OCI-LY7 (cell line): ENCODE measurements at regions not wholly inside any gene's neighbourhood (a gene's known extent, or its start where the extent isn't known, plus 50 kb on each side); places are given as distances from the start of the nearest gene placed in this dataset.

Experiments used
- BruUV-seq: library from RNA; stranded (reverse); fragments of 400-500 nt; replicated peaks from 2 replicates; lab custom pipeline; 2021; lab: Mats Ljungman, UMichigan
- CTCF ChIA-PET: fragments of 300-600 bp; sonication (Branson Sonifier 250); formaldehyde crosslinking; loops from one replicate; lab custom pipeline; 2022; ENCODE audit warnings: antibody characterized with exemption; ENCODE audit not compliant: unreplicated experiment; lab: Charles Lee
- POLR2A ChIA-PET: fragments of 300-600 bp; sonication (Branson Sonifier 250); formaldehyde crosslinking; loops from one replicate; lab custom pipeline; 2022; ENCODE audit warnings: antibody characterized with exemption; lab: Charles Lee
- DNase-seq: peaks from one replicate; pipeline ENCODE4 v3.0.0-alpha.2; 2015; ENCODE audit warnings: low spot score
- H2AFZ ChIP-seq: fragments of 200-600 bp; sonication (generic), shearing (Covaris generic); 2 replicates; pipeline ENCODE4 v1.6.1; 2014; ENCODE audit warnings: mild to moderate bottlenecking, antibody characterized with exemption, low read length, moderate library complexity
- H3K27ac ChIP-seq: fragments of 200-600 bp; sonication (generic); 2 replicates; pipeline ENCODE4 v1.5.1; 2014; ENCODE audit warnings: mixed run types, low read depth, mild to moderate bottlenecking, moderate library complexity, low read length, inconsistent platforms; ENCODE audit not compliant: poor library complexity, severe bottlenecking
- H3K36me3 ChIP-seq: fragments of 200-600 bp; sonication (generic); 2 replicates; pipeline ENCODE4 v1.6.1; 2014; ENCODE audit warnings: mild to moderate bottlenecking, antibody characterized with exemption, low read length, moderate library complexity, mixed read lengths; ENCODE audit not compliant: insufficient read depth
- H3K4me1 ChIP-seq: fragments of 200-600 bp; sonication (generic); 2 replicates; pipeline ENCODE4 v1.5.1; 2014; ENCODE audit warnings: mild to moderate bottlenecking, low read length; ENCODE audit not compliant: insufficient read depth, poor library complexity, severe bottlenecking
- H3K4me2 ChIP-seq: fragments of 200-600 bp; sonication (generic); 2 replicates; pipeline ENCODE4 v1.6.1; 2014; ENCODE audit warnings: mild to moderate bottlenecking, low read length
- H3K4me3 ChIP-seq: fragments of 200-600 bp; sonication (generic); 2 replicates; pipeline ENCODE4 v1.5.1; 2014; ENCODE audit warnings: mild to moderate bottlenecking, low read depth, low read length; ENCODE audit not compliant: poor library complexity, severe bottlenecking
- H3K79me2 ChIP-seq: fragments of 200-600 bp; sonication (generic); 2 replicates; pipeline ENCODE4 v1.6.1; 2016; ENCODE audit warnings: low read depth, mild to moderate bottlenecking, low read length, moderate library complexity, mixed read lengths; ENCODE audit not compliant: insufficient read depth
- H3K9me2 ChIP-seq: fragments of 200-600 bp; sonication (generic); 2 replicates; pipeline ENCODE4 v1.6.1; 2016; ENCODE audit warnings: mild to moderate bottlenecking, low read length, mixed read lengths; ENCODE audit not compliant: insufficient read depth
- H3K9me3 ChIP-seq: fragments of 200-600 bp; sonication (generic); 2 replicates; pipeline ENCODE4 v1.6.1; 2014; ENCODE audit warnings: mild to moderate bottlenecking, mixed run types, low read length, mixed read lengths
- H4K20me1 ChIP-seq: fragments of 200-600 bp; sonication (generic); 2 replicates; pipeline ENCODE4 v1.6.1; 2014; ENCODE audit warnings: mild to moderate bottlenecking, antibody characterized with exemption, low read length, moderate library complexity, mixed read lengths; ENCODE audit not compliant: insufficient read depth
- EZH2phosphoT487 ChIP-seq: fragments of 200-600 bp; sonication (generic); IDR thresholded peaks from 2 replicates; pipeline ENCODE4 v1.6.1; 2018; ENCODE audit warnings: low read depth, borderline replicate concordance, mild to moderate bottlenecking, mixed run types, antibody characterized with exemption, low read length, moderate library complexity, mixed read lengths
- intact Hi-C: fragments of 100-400 bp; cut with micrococcal nuclease; formaldehyde crosslinking; loops from one replicate; pipeline ENCODE4 v1.10.0; 2022; ENCODE audit not compliant: unreplicated experiment
- TF ChIP-seq, protein P1 (sequence below): fragments of 200-600 bp; sonication (generic); conservative IDR thresholded peaks from 2 replicates; pipeline ENCODE4 v1.5.1; 2014; ENCODE audit warnings: mild to moderate bottlenecking, antibody characterized with exemption, low read length, moderate library complexity, mixed read lengths

DNA sequence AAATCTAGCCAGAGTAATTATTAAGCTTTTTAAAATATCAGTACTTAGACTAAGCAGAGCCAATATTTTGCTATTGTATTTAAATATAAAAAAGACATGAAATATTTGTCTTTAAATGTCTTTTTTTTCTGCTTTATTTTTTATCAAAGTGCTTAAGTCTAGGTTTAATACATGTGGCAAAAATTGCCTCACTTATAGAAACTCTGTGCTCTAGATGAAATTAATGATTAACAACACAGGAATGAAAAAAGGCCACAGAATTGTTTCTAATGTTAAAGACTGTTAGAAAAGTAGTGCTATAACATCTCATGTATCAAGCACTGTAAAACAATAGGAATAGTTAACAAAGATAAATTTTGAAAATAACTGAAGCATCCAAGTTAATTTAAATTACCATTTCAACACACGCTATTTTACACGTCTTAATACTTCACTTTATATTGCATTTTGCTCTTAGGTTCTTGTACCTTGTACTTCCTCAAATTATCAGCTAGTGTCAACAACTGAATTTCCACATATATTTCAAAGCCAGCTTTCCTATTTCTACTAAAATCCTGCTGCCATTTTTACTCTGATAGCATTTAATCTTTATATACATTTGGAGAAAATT lies 1515.1 kb downstream of the HACE1 start:
- TF ChIP-seq EZH2phosphoT487: no peak
- TF ChIP-seq, protein P1, sequence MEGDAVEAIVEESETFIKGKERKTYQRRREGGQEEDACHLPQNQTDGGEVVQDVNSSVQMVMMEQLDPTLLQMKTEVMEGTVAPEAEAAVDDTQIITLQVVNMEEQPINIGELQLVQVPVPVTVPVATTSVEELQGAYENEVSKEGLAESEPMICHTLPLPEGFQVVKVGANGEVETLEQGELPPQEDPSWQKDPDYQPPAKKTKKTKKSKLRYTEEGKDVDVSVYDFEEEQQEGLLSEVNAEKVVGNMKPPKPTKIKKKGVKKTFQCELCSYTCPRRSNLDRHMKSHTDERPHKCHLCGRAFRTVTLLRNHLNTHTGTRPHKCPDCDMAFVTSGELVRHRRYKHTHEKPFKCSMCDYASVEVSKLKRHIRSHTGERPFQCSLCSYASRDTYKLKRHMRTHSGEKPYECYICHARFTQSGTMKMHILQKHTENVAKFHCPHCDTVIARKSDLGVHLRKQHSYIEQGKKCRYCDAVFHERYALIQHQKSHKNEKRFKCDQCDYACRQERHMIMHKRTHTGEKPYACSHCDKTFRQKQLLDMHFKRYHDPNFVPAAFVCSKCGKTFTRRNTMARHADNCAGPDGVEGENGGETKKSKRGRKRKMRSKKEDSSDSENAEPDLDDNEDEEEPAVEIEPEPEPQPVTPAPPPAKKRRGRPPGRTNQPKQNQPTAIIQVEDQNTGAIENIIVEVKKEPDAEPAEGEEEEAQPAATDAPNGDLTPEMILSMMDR: no peak
- no peaks in the 10 kb centered on the region for H3K36me3 ChIP-seq
- no peak overlapping the region for H3K4me2 ChIP-seq
- H4K20me1 ChIP-seq: no peaks in the 10 kb centered on the region
- H3K4me3 ChIP-seq: no peak overlapping the region
- DNase-seq: no peak
- intact Hi-C loops: no loop called here
- no peaks in the 10 kb centered on the region for H3K9me2 ChIP-seq
- no peak overlapping the region for H3K27ac ChIP-seq
- H3K4me1 ChIP-seq: no peaks in the 10 kb centered on the region
- H3K79me2 ChIP-seq: no peaks in the 10 kb centered on the region
- POLR2A ChIA-PET: interaction anchor here (0.5 kb wide), 1 partner anchor 1866 kb away, joined by 3 read pairs; no protein-coding TSS in a partner anchor
- no peaks in the 10 kb centered on the region for H3K9me3 ChIP-seq
- no TSS peak for BruUV-seq
- CTCF ChIA-PET: no interaction called here
- H2AFZ ChIP-seq: no peak overlapping the region

DNA sequence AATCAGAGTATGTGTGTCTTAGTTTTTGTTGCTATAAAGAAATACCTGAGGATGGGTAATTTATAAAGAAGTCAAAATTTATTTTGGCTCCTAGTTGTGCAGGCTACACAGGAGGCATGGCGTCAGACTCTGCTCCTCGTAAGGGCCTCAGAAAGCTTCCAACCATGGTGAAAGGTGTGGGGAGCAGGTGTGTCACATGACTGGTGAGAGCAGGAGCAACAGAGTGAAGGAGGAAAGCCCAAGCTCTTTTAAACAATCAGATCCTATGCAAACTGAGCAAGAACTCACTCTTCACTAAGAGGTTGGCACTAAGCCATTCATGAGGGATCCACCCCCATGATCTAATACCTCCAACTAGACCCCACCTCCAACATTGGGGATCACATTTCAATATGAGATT lies 1524.3 kb downstream of the HACE1 start:
- Histone ChIP-seq H2AFZ (no peak overlapping the region), H3K9me3 (no peaks in the 10 kb centered on the region), H3K79me2 (no peaks in the 10 kb centered on the region), H4K20me1 (no peaks in the 10 kb centered on the region), H3K36me3 (no peaks in the 10 kb centered on the region), H3K4me2 (no peak overlapping the region), H3K4me3 (no peak overlapping the region), H3K4me1 (no peaks in the 10 kb centered on the region), H3K9me2 (no peaks in the 10 kb centered on the region), H3K27ac (no peak overlapping the region)
- intact Hi-C loops: no loop called here
- ChIA-PET CTCF (no interaction called here), POLR2A (no interaction called here)
- no peak for DNase-seq
- no peak for TF ChIP-seq EZH2phosphoT487
- TF ChIP-seq, protein P1: no peak
- no TSS peak for BruUV-seq
